GM12878 (cell line): ENCODE measurements at regions not wholly inside any gene's neighbourhood (a gene's known extent, or its start where the extent isn't known, plus 50 kb on each side); places are given as distances from the start of the nearest gene placed in this dataset.

Source experiments
- ATAC-seq: fragments of 200-7000 bp; cut with Tn5 transposase; 3 replicates; pipeline ENCODE4 v1.9.1; 2020; ENCODE audit warnings: mild to moderate bottlenecking, moderate library complexity
- BruUV-seq: library from RNA; stranded (reverse); fragments of 400-500 nt; replicated peaks from 2 replicates; lab custom pipeline; 2021; lab: Mats Ljungman, UMichigan
- CTCF ChIA-PET: fragments of 300-600 bp; sonication (Branson Sonifier 250); formaldehyde crosslinking; extraction: SDS; loops from one replicate; lab custom pipeline; 2021; ENCODE audit warnings: inconsistent platforms; lab: Yijun Ruan, JAX
- POLR2A ChIA-PET: fragments of 350-600 bp; formaldehyde crosslinking; extraction: SDS; loops from one replicate; lab custom pipeline; 2021; ENCODE audit warnings: inconsistent platforms; lab: Charles Lee
- RAD21 ChIA-PET: fragments of 300-600 bp; sonication (Branson Sonifier 250); formaldehyde crosslinking; loops from one replicate; lab custom pipeline; 2023; ENCODE audit warnings: antibody characterized with exemption; ENCODE audit not compliant: unreplicated experiment; lab: Charles Lee
- SMC1A ChIA-PET: fragments of 300-600 bp; sonication (Branson Sonifier 250); formaldehyde crosslinking; loops from one replicate; lab custom pipeline; 2023; ENCODE audit not compliant: unreplicated experiment, uncharacterized antibody; lab: Charles Lee
- DNase-seq: peaks from one replicate; pipeline ENCODE4 v3.0.0-alpha.2; 2011; ENCODE audit warnings: low read depth, low spot score
- FAIRE-seq: peaks from 3 replicates; lab custom pipeline; 2011; peaks lifted over from hg19 to GRCh38; lab: Jason Lieb, UNC
- H2AFZ ChIP-seq: 2 replicates; pipeline ENCODE4 v1.6.0; 2011; ENCODE audit warnings: low read depth, low read length, control low read depth; ENCODE audit not compliant: control insufficient read depth
- H3K27ac ChIP-seq: 2 replicates; pipeline ENCODE4 v1.5.1; 2011; ENCODE audit warnings: control low read depth; ENCODE audit not compliant: control insufficient read depth, insufficient read depth
- H3K27me3 ChIP-seq, 2 experiments: replicated peaks in 1 of 2; 2 replicates each; pipeline versions ENCODE4 v1.6.0 to v1.6.1; 2011; ENCODE audit warnings: low read length in 1 of 2; ENCODE audit not compliant: control insufficient read depth in 2 of 2, insufficient read depth in 2 of 2
- H3K36me3 ChIP-seq, 2 experiments: 2 replicates each; pipeline ENCODE4 v1.5.1; 2011; ENCODE audit warnings: low read length in 1 of 2; ENCODE audit not compliant: control insufficient read depth in 2 of 2, insufficient read depth in 2 of 2
- H3K4me1 ChIP-seq: 2 replicates; pipeline ENCODE4 v1.6.1; 2011; ENCODE audit warnings: mild to moderate bottlenecking, low read length, moderate library complexity, mixed read lengths; ENCODE audit not compliant: control insufficient read depth, insufficient read depth
- H3K4me2 ChIP-seq: 2 replicates; pipeline ENCODE4 v1.6.0; 2011; ENCODE audit warnings: control low read depth; ENCODE audit not compliant: control insufficient read depth, insufficient read depth
- H3K4me3 ChIP-seq: fragments of 200-600 bp; sonication (generic); 2 replicates; pipeline ENCODE4 v1.5.1; 2016
- H3K79me2 ChIP-seq: 2 replicates; pipeline ENCODE4 v1.6.0; 2011; ENCODE audit warnings: low read length; ENCODE audit not compliant: control insufficient read depth, insufficient read depth
- H3K9ac ChIP-seq: 2 replicates; pipeline ENCODE4 v1.8.0; 2011; ENCODE audit warnings: low read length, control low read depth, mixed read lengths; ENCODE audit not compliant: control insufficient read depth, insufficient read depth
- H3K9me3 ChIP-seq: replicated peaks from 3 replicates; pipeline ENCODE4 v1.5.1; 2011; ENCODE audit warnings: mild to moderate bottlenecking, low read length; ENCODE audit not compliant: control insufficient read depth, insufficient read depth
- H4K20me1 ChIP-seq: 2 replicates; pipeline ENCODE4 v1.6.0; 2011; ENCODE audit not compliant: control insufficient read depth, insufficient read depth
- CBX5 ChIP-seq: sonication (generic); IDR thresholded peaks from 2 replicates; pipeline ENCODE4 v1.6.1; 2016; ENCODE audit warnings: low read depth, moderate library complexity, mild to moderate bottlenecking, inconsistent platforms
- EP300 ChIP-seq, 2 experiments: fragments of 150-350 bp in 1 of 2; IDR thresholded peaks; 2 replicates each; pipeline ENCODE4 v1.6.1; 2011 to 2012; ENCODE audit warnings: low read depth in 2 of 2, low read length in 2 of 2, borderline replicate concordance in 1 of 2, improper control_type of control experiment in 1 of 2, inconsistent platforms in 1 of 2; ENCODE audit not compliant: control insufficient read depth in 1 of 2
- PBX3 ChIP-seq: IDR thresholded peaks from 2 replicates; pipeline ENCODE4 v1.6.1; 2011; ENCODE audit warnings: mild to moderate bottlenecking, low read depth, low read length, moderate library complexity; ENCODE audit not compliant: insufficient replicate concordance
- RBBP5 ChIP-seq: fragments of 200-600 bp; sonication (generic); conservative IDR thresholded peaks from 2 replicates; pipeline ENCODE4 v1.6.1; 2016
- SIN3A ChIP-seq: IDR thresholded peaks from 2 replicates; pipeline ENCODE4 v1.6.1; 2012; ENCODE audit warnings: low read depth, low read length, improper control_type of control experiment
- YBX1 ChIP-seq: fragments of 450-650 bp; IDR thresholded peaks from 2 replicates; pipeline ENCODE4 v1.6.1; 2016; ENCODE audit warnings: antibody characterized with exemption
- WGBS: methylation state at CpG from one replicate; pipeline ENCODE4 v1.1.6; 2016; ENCODE audit warnings: low lambda C conversion rate; ENCODE audit not compliant: insufficient replicate concordance, insufficient coverage; ENCODE audit errors: missing lambda C conversion rate; 5-methylcytosine and 5-hydroxymethylcytosine counted together
- in situ Hi-C: fragments of 300-500 bp; cut with MboI; formaldehyde crosslinking; loops from 9 replicates; pipeline ENCODE4 v1.14.3; 2018; ENCODE audit warnings: mixed read lengths
- intact Hi-C: fragments of 100-400 bp; cut with micrococcal nuclease; formaldehyde crosslinking; loops from one replicate; pipeline ENCODE4 v1.14.2; 2022; ENCODE audit not compliant: unreplicated experiment
- TF ChIP-seq, protein P1 (sequence below): fragments of 150-350 bp; IDR thresholded peaks from 2 replicates; pipeline ENCODE4 v1.6.1; 2014; ENCODE audit warnings: mild to moderate bottlenecking, low read depth, low read length
- TF ChIP-seq, protein P2 (sequence below): fragments of 450-650 bp; formaldehyde crosslinking; IDR thresholded peaks from 2 replicates; pipeline ENCODE4 v1.4.0; 2022; ENCODE audit warnings: mild to moderate bottlenecking, moderate library complexity
- TF ChIP-seq, protein P3 (sequence below): fragments of 450-650 bp; IDR thresholded peaks from 2 replicates; pipeline ENCODE4 v1.6.1; 2017; ENCODE audit warnings: mild to moderate bottlenecking, moderate library complexity
- TF ChIP-seq, protein P4 (sequence below): IDR thresholded peaks from 2 replicates; pipeline ENCODE4 v1.6.1; 2011; ENCODE audit warnings: borderline replicate concordance, low read depth, mild to moderate bottlenecking, moderate library complexity, mixed read lengths, low read length; ENCODE audit not compliant: insufficient read depth; ENCODE audit errors: extremely low read length
- TF ChIP-seq, protein P5 (sequence below): IDR thresholded peaks from 2 replicates; pipeline ENCODE4 v1.6.1; 2011; ENCODE audit warnings: borderline replicate concordance, low read depth, mild to moderate bottlenecking, moderate library complexity, low read length; ENCODE audit not compliant: insufficient read depth, poor library complexity, severe bottlenecking

- CTCF ChIA-PET = no interaction called here
- ATAC-seq (no peak), FAIRE-seq (no peak), DNase-seq (no peak)
- H3K4me3 ChIP-seq = no peak overlapping the region
- H3K27me3 ChIP-seq = no peaks in the 10 kb centered on the region; a peak in 2 of 4 replicates
- H3K4me2 ChIP-seq = no peak overlapping the region
- H3K4me1 ChIP-seq = no peaks in the 10 kb centered on the region
- H4K20me1 ChIP-seq = no peaks in the 10 kb centered on the region
- no TSS peak for BruUV-seq
- no peaks in the 10 kb centered on the region for H3K79me2 ChIP-seq
- no peak overlapping the region for H3K9ac ChIP-seq
- in situ Hi-C loops (no loop called here), intact Hi-C loops (no loop called here)
- H3K9me3 ChIP-seq = no peaks in the 10 kb centered on the region; the same call in 2 of the 3 replicates
- H3K27ac ChIP-seq = no peak overlapping the region
- SMC1A ChIA-PET = no interaction called here
- no peak overlapping the region for H2AFZ ChIP-seq
- 56% methylated on average over 7 of the region's 7 CpGs for WGBS
- no peaks in the 10 kb centered on the region for H3K36me3 ChIP-seq
- RAD21 ChIA-PET = no interaction called here
- POLR2A ChIA-PET = no interaction called here
- TF ChIP-seq PBX3 (no peak), RBBP5 (no peak), YBX1 (no peak), EP300 (IDR thresholded peaks at IDR 0.05; ENCODE audit: borderline replicate concordance in 1 of 2, control insufficient read depth in 1 of 2, low read depth in 2 of 2, low read length in 2 of 2) (no peak), CBX5 (no peak), SIN3A (no peak)
- TF ChIP-seq, protein P1, sequence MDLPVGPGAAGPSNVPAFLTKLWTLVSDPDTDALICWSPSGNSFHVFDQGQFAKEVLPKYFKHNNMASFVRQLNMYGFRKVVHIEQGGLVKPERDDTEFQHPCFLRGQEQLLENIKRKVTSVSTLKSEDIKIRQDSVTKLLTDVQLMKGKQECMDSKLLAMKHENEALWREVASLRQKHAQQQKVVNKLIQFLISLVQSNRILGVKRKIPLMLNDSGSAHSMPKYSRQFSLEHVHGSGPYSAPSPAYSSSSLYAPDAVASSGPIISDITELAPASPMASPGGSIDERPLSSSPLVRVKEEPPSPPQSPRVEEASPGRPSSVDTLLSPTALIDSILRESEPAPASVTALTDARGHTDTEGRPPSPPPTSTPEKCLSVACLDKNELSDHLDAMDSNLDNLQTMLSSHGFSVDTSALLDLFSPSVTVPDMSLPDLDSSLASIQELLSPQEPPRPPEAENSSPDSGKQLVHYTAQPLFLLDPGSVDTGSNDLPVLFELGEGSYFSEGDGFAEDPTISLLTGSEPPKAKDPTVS = no peak
- TF ChIP-seq, protein P2, sequence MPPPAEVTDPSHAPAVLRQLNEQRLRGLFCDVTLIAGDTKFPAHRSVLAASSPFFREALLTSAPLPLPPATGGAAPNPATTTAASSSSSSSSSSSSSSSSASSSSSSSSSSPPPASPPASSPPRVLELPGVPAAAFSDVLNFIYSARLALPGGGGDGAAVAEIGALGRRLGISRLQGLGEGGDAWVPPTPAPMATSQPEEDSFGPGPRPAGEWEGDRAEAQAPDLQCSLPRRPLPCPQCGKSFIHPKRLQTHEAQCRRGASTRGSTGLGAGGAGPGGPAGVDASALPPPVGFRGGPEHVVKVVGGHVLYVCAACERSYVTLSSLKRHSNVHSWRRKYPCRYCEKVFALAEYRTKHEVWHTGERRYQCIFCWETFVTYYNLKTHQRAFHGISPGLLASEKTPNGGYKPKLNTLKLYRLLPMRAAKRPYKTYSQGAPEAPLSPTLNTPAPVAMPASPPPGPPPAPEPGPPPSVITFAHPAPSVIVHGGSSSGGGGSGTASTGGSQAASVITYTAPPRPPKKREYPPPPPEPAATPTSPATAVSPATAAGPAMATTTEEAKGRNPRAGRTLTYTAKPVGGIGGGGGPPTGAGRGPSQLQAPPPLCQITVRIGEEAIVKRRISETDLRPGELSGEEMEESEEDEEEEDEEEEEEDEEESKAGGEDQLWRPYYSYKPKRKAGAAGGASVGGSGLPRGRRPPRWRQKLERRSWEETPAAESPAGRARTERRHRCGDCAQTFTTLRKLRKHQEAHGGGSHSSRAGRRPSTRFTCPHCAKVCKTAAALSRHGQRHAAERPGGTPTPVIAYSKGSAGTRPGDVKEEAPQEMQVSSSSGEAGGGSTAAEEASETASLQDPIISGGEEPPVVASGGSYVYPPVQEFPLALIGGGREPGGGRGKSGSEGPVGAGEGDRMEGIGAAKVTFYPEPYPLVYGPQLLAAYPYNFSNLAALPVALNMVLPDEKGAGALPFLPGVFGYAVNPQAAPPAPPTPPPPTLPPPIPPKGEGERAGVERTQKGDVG (CRISPR knock-in tag) = no peak
- TF ChIP-seq, protein P3, sequence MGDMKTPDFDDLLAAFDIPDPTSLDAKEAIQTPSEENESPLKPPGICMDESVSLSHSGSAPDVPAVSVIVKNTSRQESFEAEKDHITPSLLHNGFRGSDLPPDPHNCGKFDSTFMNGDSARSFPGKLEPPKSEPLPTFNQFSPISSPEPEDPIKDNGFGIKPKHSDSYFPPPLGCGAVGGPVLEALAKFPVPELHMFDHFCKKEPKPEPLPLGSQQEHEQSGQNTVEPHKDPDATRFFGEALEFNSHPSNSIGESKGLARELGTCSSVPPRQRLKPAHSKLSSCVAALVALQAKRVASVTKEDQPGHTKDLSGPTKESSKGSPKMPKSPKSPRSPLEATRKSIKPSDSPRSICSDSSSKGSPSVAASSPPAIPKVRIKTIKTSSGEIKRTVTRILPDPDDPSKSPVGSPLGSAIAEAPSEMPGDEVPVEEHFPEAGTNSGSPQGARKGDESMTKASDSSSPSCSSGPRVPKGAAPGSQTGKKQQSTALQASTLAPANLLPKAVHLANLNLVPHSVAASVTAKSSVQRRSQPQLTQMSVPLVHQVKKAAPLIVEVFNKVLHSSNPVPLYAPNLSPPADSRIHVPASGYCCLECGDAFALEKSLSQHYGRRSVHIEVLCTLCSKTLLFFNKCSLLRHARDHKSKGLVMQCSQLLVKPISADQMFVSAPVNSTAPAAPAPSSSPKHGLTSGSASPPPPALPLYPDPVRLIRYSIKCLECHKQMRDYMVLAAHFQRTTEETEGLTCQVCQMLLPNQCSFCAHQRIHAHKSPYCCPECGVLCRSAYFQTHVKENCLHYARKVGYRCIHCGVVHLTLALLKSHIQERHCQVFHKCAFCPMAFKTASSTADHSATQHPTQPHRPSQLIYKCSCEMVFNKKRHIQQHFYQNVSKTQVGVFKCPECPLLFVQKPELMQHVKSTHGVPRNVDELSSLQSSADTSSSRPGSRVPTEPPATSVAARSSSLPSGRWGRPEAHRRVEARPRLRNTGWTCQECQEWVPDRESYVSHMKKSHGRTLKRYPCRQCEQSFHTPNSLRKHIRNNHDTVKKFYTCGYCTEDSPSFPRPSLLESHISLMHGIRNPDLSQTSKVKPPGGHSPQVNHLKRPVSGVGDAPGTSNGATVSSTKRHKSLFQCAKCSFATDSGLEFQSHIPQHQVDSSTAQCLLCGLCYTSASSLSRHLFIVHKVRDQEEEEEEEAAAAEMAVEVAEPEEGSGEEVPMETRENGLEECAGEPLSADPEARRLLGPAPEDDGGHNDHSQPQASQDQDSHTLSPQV = no peak
- TF ChIP-seq, protein P4, sequence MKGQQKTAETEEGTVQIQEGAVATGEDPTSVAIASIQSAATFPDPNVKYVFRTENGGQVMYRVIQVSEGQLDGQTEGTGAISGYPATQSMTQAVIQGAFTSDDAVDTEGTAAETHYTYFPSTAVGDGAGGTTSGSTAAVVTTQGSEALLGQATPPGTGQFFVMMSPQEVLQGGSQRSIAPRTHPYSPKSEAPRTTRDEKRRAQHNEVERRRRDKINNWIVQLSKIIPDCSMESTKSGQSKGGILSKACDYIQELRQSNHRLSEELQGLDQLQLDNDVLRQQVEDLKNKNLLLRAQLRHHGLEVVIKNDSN = no peak
- TF ChIP-seq, protein P5, sequence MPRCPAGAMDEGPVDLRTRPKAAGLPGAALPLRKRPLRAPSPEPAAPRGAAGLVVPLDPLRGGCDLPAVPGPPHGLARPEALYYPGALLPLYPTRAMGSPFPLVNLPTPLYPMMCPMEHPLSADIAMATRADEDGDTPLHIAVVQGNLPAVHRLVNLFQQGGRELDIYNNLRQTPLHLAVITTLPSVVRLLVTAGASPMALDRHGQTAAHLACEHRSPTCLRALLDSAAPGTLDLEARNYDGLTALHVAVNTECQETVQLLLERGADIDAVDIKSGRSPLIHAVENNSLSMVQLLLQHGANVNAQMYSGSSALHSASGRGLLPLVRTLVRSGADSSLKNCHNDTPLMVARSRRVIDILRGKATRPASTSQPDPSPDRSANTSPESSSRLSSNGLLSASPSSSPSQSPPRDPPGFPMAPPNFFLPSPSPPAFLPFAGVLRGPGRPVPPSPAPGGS = no peak
These were observed 562.8 kb downstream of the BCOR start for GRCh38 chrX:39534949-39535348.
